ENCODE measurements at regions not wholly inside any gene's neighbourhood (a gene's known extent, or its start where the extent isn't known, plus 50 kb on each side); places are given as distances from the start of the nearest gene placed in this dataset.
"Not testable (repeated sequence)": the region's sequence is repeated elsewhere in the genome, so short reads cannot be mapped to it uniquely, and the experiment has no call there.

- H3K4me1 Mint-ChIP-seq (ENCODE audit: unreplicated experiment); H3K36me3 Mint-ChIP-seq (ENCODE audit: low read depth, unreplicated experiment); DNase-seq (ENCODE audit: low spot score); H3K9me3 Mint-ChIP-seq (ENCODE audit: unreplicated experiment); H3K27ac Mint-ChIP-seq (ENCODE audit: unreplicated experiment); H3K4me3 Mint-ChIP-seq (ENCODE audit: unreplicated experiment); H3K27me3 Mint-ChIP-seq (ENCODE audit: unreplicated experiment): not testable (repeated sequence)
Observed at GRCh38 chr16:72729552-72729951, 318.4 kb downstream of the ZFHX3 start.

DNA sequence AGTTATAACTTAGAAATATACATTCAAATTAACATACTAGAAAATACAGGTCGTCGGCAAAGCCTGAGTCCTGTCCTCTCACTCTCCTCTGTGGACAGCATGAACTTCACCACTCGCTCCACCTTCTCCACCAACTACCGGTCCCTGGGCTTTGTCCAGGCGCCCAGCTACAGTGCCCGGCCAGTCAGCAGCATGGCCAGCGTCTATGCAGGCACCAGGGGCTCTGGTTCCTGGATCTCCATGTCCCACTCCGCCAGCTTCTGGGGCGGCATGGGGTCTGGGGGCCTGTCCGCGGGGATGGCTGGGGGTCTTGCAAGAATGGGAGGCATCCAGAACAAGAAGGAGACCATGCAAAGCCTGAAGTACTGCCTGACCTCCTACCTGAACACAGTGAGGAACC lies 319.4 kb downstream of the ZFHX3 start:
- no peaks in the 10 kb centered on the region for H3K9me3 Mint-ChIP-seq (ENCODE audit: unreplicated experiment)
- TF ChIP-seq, protein P1, sequence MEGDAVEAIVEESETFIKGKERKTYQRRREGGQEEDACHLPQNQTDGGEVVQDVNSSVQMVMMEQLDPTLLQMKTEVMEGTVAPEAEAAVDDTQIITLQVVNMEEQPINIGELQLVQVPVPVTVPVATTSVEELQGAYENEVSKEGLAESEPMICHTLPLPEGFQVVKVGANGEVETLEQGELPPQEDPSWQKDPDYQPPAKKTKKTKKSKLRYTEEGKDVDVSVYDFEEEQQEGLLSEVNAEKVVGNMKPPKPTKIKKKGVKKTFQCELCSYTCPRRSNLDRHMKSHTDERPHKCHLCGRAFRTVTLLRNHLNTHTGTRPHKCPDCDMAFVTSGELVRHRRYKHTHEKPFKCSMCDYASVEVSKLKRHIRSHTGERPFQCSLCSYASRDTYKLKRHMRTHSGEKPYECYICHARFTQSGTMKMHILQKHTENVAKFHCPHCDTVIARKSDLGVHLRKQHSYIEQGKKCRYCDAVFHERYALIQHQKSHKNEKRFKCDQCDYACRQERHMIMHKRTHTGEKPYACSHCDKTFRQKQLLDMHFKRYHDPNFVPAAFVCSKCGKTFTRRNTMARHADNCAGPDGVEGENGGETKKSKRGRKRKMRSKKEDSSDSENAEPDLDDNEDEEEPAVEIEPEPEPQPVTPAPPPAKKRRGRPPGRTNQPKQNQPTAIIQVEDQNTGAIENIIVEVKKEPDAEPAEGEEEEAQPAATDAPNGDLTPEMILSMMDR (IDR thresholded peaks at IDR 0.05; ENCODE audit: unreplicated experiment) = no peak
- no peak overlapping the region for H3K27ac Mint-ChIP-seq (ENCODE audit: unreplicated experiment)
- H3K36me3 Mint-ChIP-seq (ENCODE audit: low read depth, unreplicated experiment) = peaks cover 4% of the 10 kb centered on the region
- H3K4me3 Mint-ChIP-seq (ENCODE audit: unreplicated experiment) = no peak overlapping the region
- H3K4me1 Mint-ChIP-seq (ENCODE audit: unreplicated experiment) = no peaks in the 10 kb centered on the region
- no peaks in the 10 kb centered on the region for H3K27me3 Mint-ChIP-seq (ENCODE audit: unreplicated experiment)
- no peak for DNase-seq (ENCODE audit: low spot score)

- Mint-ChIP-seq H3K4me3 (ENCODE audit: unreplicated experiment) (no peak overlapping the region), H3K27me3 (ENCODE audit: unreplicated experiment) (no peaks in the 10 kb centered on the region), H3K36me3 (ENCODE audit: low read depth, unreplicated experiment) (peaks cover 4% of the 10 kb centered on the region), H3K9me3 (ENCODE audit: unreplicated experiment) (no peaks in the 10 kb centered on the region), H3K4me1 (ENCODE audit: unreplicated experiment) (peaks cover 2% of the 10 kb centered on the region), H3K27ac (ENCODE audit: unreplicated experiment) (no peak overlapping the region)
- TF ChIP-seq, protein P1 (IDR thresholded peaks at IDR 0.05; ENCODE audit: unreplicated experiment) = no peak
- no peak for DNase-seq (ENCODE audit: low spot score)
Observed at GRCh38 chr16:72727565-72727964, 320.4 kb downstream of the ZFHX3 start.

GRCh38 chr16:72725643-72726042 lies 322.3 kb downstream of the ZFHX3 start:
- TF ChIP-seq, protein P1 (IDR thresholded peaks at IDR 0.05; ENCODE audit: unreplicated experiment) = no peak
- Mint-ChIP-seq H3K36me3 (ENCODE audit: low read depth, unreplicated experiment) (peaks cover 4% of the 10 kb centered on the region), H3K4me1 (ENCODE audit: unreplicated experiment) (peaks cover 4% of the 10 kb centered on the region), H3K27ac (ENCODE audit: unreplicated experiment) (no peak overlapping the region), H3K9me3 (ENCODE audit: unreplicated experiment) (no peaks in the 10 kb centered on the region), H3K4me3 (ENCODE audit: unreplicated experiment) (no peak overlapping the region), H3K27me3 (ENCODE audit: unreplicated experiment) (no peaks in the 10 kb centered on the region)
- no peak for DNase-seq (ENCODE audit: low spot score)

- Mint-ChIP-seq H3K36me3 (ENCODE audit: low read depth, unreplicated experiment) (no peaks in the 10 kb centered on the region), H3K27ac (ENCODE audit: unreplicated experiment) (no peak overlapping the region), H3K27me3 (ENCODE audit: unreplicated experiment) (no peaks in the 10 kb centered on the region), H3K4me3 (ENCODE audit: unreplicated experiment) (no peak overlapping the region), H3K9me3 (ENCODE audit: unreplicated experiment) (no peaks in the 10 kb centered on the region), H3K4me1 (ENCODE audit: unreplicated experiment) (peaks cover 4% of the 10 kb centered on the region)
- TF ChIP-seq, protein P1 (IDR thresholded peaks at IDR 0.05; ENCODE audit: unreplicated experiment) = no peak
- no peak for DNase-seq (ENCODE audit: low spot score)
Observed at GRCh38 chr16:72723781-72724180, 324.1 kb downstream of the ZFHX3 start.

- DNase-seq (ENCODE audit: low spot score) = no peak
- Mint-ChIP-seq H3K27ac (ENCODE audit: unreplicated experiment) (no peak overlapping the region), H3K36me3 (ENCODE audit: low read depth, unreplicated experiment) (no peaks in the 10 kb centered on the region), H3K4me3 (ENCODE audit: unreplicated experiment) (no peak overlapping the region), H3K9me3 (ENCODE audit: unreplicated experiment) (no peaks in the 10 kb centered on the region), H3K4me1 (ENCODE audit: unreplicated experiment) (peaks cover 4% of the 10 kb centered on the region), H3K27me3 (ENCODE audit: unreplicated experiment) (no peaks in the 10 kb centered on the region)
- TF ChIP-seq, protein P1 (IDR thresholded peaks at IDR 0.05; ENCODE audit: unreplicated experiment) = no peak
Observed at GRCh38 chr16:72722552-72722951, 325.4 kb downstream of the ZFHX3 start.

All from endothelial cell (in vitro differentiated cells).